ENCODE measurements at regions not wholly inside any gene's neighbourhood (a gene's known extent, or its start where the extent isn't known, plus 50 kb on each side); places are given as distances from the start of the nearest gene placed in this dataset.
A peak's percentile ranks its signal among the peaks of the same experiment; 100 is the strongest.

DNA sequence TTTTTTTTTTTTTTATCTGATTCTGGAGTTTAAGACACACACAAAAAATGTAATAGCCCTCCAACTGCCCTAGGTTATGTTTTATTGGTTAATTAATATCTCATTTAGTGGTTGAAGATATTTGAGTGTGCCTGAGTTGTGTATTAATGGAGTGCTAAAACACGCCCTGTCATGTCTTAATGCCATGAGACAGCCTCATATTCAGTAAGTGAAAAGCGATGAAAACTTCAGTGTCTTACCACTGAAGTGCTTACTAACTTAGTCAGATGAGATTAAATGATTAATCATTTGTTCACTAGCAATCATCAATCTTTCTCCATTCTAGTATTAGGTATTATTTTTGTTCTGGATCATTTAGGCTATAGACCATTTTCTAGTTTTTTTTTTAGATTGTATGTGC lies 544.7 kb upstream of the ROBO2 start:
- no peaks in the 10 kb centered on the region for H3K36me3 ChIP-seq (ENCODE audit: control insufficient read depth in 2 of 2, insufficient read depth in 1 of 2, low read length in 2 of 2)
- no peak overlapping the region for H3K4me3 ChIP-seq (ENCODE audit: low read depth, low read length)
- H3K9me3 ChIP-seq (ENCODE audit: control insufficient read depth, insufficient read depth, low read depth, low read length), result no peaks in the 10 kb centered on the region
- TF ChIP-seq ZNF529 (tag by site-specific recombination; IDR thresholded peaks at IDR 0.05; ENCODE audit: insufficient replicate concordance) (no peak), ZNF140 (tag by site-specific recombination; IDR thresholded peaks at IDR 0.05) (no peak)
- TF ChIP-seq, protein P1, sequence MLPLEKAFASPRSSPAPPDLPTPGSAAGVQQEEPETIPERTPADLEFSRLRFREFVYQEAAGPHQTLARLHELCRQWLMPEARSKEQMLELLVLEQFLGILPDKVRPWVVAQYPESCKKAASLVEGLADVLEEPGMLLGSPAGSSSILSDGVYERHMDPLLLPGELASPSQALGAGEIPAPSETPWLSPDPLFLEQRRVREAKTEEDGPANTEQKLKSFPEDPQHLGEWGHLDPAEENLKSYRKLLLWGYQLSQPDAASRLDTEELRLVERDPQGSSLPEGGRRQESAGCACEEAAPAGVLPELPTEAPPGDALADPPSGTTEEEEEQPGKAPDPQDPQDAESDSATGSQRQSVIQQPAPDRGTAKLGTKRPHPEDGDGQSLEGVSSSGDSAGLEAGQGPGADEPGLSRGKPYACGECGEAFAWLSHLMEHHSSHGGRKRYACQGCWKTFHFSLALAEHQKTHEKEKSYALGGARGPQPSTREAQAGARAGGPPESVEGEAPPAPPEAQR (tag by site-specific recombination; IDR thresholded peaks at IDR 0.05), result no peak
- TF ChIP-seq, protein P2, sequence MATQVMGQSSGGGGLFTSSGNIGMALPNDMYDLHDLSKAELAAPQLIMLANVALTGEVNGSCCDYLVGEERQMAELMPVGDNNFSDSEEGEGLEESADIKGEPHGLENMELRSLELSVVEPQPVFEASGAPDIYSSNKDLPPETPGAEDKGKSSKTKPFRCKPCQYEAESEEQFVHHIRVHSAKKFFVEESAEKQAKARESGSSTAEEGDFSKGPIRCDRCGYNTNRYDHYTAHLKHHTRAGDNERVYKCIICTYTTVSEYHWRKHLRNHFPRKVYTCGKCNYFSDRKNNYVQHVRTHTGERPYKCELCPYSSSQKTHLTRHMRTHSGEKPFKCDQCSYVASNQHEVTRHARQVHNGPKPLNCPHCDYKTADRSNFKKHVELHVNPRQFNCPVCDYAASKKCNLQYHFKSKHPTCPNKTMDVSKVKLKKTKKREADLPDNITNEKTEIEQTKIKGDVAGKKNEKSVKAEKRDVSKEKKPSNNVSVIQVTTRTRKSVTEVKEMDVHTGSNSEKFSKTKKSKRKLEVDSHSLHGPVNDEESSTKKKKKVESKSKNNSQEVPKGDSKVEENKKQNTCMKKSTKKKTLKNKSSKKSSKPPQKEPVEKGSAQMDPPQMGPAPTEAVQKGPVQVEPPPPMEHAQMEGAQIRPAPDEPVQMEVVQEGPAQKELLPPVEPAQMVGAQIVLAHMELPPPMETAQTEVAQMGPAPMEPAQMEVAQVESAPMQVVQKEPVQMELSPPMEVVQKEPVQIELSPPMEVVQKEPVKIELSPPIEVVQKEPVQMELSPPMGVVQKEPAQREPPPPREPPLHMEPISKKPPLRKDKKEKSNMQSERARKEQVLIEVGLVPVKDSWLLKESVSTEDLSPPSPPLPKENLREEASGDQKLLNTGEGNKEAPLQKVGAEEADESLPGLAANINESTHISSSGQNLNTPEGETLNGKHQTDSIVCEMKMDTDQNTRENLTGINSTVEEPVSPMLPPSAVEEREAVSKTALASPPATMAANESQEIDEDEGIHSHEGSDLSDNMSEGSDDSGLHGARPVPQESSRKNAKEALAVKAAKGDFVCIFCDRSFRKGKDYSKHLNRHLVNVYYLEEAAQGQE (tag by site-specific recombination; IDR thresholded peaks at IDR 0.05), result no peak
- ChIA-PET CTCF (no interaction called here), POLR2A (no interaction called here)
- no peak overlapping the region for H3K27ac ChIP-seq (ENCODE audit: extremely low read depth, low read depth, low read length)
- H3K4me1 ChIP-seq (ENCODE audit: control insufficient read depth, insufficient read depth, low read length), result no peaks in the 10 kb centered on the region

DNA sequence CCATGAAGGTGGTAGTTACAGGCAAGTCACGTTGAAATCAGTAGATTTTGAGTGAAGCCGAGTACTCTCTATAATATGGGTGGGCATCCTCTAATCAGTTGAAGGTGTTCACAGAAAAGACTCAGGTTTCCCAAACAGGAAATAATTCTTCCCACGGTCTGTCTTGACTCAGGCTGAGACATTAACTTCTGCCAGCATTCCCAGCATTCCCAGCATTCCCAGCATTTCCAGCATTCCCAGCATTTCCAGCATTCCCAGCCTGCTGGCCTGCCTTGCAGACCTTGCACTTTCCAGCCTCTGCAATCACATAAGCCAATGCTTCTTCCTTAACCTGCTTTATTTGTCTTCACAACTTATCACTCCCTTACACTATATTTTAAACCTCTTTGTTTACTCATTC lies 542.3 kb upstream of the ROBO2 start:
- TF ChIP-seq ZNF10 (tag by site-specific recombination; IDR thresholded peaks at IDR 0.05) (0 out of 2 replicates have a peak, but pooled peaks have one; percentile 34), ZNF157 (tag by site-specific recombination; IDR thresholded peaks at IDR 0.05) (no peak)
- ChIA-PET CTCF (no interaction called here), POLR2A (no interaction called here)
- H3K36me3 ChIP-seq (ENCODE audit: control insufficient read depth in 2 of 2, insufficient read depth in 1 of 2, low read length in 2 of 2), result no peaks in the 10 kb centered on the region
- no peaks in the 10 kb centered on the region for H3K4me1 ChIP-seq (ENCODE audit: control insufficient read depth, insufficient read depth, low read length)
- no peak overlapping the region for H3K4me3 ChIP-seq (ENCODE audit: low read depth, low read length)
- H3K9me3 ChIP-seq (ENCODE audit: control insufficient read depth, insufficient read depth, low read depth, low read length), result no peaks in the 10 kb centered on the region
- H3K27ac ChIP-seq (ENCODE audit: extremely low read depth, low read depth, low read length), result no peak overlapping the region

DNA sequence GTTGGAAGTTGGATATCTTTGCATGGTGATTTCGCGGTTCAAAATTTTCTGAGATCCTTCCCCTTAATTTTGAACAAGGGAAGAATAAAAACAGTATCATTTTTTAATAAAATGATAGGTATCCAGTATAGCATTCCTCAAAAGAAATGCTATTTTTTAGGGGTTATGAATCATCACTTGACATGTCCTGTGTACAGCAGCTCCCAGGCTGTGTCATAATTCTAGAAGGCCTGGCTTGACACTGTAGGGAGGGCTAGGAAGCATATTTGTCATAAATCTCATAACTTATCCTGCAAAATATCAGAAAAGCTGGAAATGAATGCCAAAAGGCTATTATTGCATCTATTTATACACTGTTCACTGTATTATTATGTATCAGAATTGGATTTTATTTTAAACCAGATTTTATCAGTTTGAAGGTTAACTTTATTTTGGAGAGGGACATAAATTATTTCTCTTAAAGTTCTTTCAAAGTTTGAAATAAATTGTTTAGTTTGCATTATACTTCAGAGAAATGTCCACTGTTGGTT lies 539.1 kb upstream of the ROBO2 start:
- H3K4me3 ChIP-seq (ENCODE audit: low read depth, low read length), result no peak overlapping the region
- H3K9me3 ChIP-seq (ENCODE audit: control insufficient read depth, insufficient read depth, low read depth, low read length), result no peaks in the 10 kb centered on the region
- H3K4me1 ChIP-seq (ENCODE audit: control insufficient read depth, insufficient read depth, low read length), result no peaks in the 10 kb centered on the region
- CTCF ChIA-PET, result no interaction called here
- no peaks in the 10 kb centered on the region for H3K36me3 ChIP-seq (ENCODE audit: control insufficient read depth in 2 of 2, insufficient read depth in 1 of 2, low read length in 2 of 2)
- no peak overlapping the region for H3K27ac ChIP-seq (ENCODE audit: extremely low read depth, low read depth, low read length)
- POLR2A ChIA-PET, result no interaction called here
- TF ChIP-seq ZNF174 (tag by site-specific recombination; IDR thresholded peaks at IDR 0.05) (no peak), ZNF623 (tag by site-specific recombination; IDR thresholded peaks at IDR 0.05) (no peak), ZNF138 (tag by site-specific recombination; IDR thresholded peaks at IDR 0.05; ENCODE audit: borderline replicate concordance) (no peak), SP7 (tag by site-specific recombination; IDR thresholded peaks at IDR 0.05) (no peak), ZNF274 (IDR thresholded peaks at IDR 0.05; ENCODE audit: low read length) (no peak), ZNF274 (tag by site-specific recombination; IDR thresholded peaks at IDR 0.05; ENCODE audit: borderline replicate concordance) (no peak), ZNF146 (tag by site-specific recombination; IDR thresholded peaks at IDR 0.05) (no peak), ZNF112 (tag by site-specific recombination; IDR thresholded peaks at IDR 0.05) (no peak), ZNF426 (tag by site-specific recombination; IDR thresholded peaks at IDR 0.05) (no peak), ZNF777 (tag by site-specific recombination; IDR thresholded peaks at IDR 0.05; ENCODE audit: borderline replicate concordance) (no peak), ZNF391 (tag by site-specific recombination; IDR thresholded peaks at IDR 0.05; ENCODE audit: borderline replicate concordance, low read depth) (no peak), ZNF155 (tag by site-specific recombination; IDR thresholded peaks at IDR 0.05) (no peak), KLF16 (tag by site-specific recombination; IDR thresholded peaks at IDR 0.05) (no peak), ZNF433 (tag by site-specific recombination; IDR thresholded peaks at IDR 0.05; ENCODE audit: low read depth) (no peak), ZNF837 (tag by site-specific recombination; IDR thresholded peaks at IDR 0.05) (no peak), ZNF561 (tag by site-specific recombination; IDR thresholded peaks at IDR 0.05; ENCODE audit: borderline replicate concordance) (no peak)
- TF ChIP-seq, protein P3, sequence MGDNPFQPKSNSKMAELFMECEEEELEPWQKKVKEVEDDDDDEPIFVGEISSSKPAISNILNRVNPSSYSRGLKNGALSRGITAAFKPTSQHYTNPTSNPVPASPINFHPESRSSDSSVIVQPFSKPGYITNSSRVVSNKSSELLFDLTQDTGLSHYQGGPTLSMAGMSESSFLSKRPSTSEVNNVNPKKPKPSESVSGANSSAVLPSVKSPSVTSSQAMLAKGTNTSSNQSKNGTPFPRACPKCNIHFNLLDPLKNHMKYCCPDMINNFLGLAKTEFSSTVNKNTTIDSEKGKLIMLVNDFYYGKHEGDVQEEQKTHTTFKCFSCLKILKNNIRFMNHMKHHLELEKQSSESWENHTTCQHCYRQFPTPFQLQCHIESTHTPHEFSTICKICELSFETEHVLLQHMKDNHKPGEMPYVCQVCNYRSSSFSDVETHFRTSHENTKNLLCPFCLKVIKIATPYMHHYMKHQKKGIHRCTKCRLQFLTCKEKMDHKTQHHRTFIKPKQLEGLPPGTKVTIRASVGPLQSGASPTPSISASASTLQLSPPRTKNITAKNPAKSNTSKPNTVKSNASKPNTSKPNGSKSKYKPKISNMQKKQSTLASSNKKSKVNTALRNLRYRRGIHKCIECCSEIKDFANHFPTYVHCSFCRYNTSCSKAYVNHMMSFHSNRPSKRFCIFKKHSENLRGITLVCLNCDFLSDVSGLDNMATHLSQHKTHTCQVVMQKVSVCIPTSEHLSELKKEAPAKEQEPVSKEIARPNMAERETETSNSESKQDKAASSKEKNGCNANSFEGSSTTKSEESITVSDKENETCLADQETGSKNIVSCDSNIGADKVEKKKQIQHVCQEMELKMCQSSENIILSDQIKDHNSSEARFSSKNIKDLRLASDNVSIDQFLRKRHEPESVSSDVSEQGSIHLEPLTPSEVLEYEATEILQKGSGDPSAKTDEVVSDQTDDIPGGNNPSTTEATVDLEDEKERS (tag by site-specific recombination; IDR thresholded peaks at IDR 0.05), result no peak
- TF ChIP-seq, protein P4, sequence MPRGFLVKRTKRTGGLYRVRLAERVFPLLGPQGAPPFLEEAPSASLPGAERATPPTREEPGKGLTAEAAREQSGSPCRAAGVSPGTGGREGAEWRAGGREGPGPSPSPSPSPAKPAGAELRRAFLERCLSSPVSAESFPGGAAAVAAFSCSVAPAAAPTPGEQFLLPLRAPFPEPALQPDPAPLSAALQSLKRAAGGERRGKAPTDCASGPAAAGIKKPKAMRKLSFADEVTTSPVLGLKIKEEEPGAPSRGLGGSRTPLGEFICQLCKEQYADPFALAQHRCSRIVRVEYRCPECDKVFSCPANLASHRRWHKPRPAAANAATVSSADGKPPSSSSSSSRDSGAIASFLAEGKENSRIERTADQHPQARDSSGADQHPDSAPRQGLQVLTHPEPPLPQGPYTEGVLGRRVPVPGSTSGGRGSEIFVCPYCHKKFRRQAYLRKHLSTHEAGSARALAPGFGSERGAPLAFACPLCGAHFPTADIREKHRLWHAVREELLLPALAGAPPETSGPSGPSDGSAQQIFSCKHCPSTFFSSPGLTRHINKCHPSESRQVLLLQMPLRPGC (tag by site-specific recombination; IDR thresholded peaks at IDR 0.05), result no peak
